GM18508 (cell line): ENCODE measurements at regions not wholly inside any gene's neighbourhood (a gene's known extent, or its start where the extent isn't known, plus 50 kb on each side); places are given as distances from the start of the nearest gene placed in this dataset.

ENCODE experiments used
- ATAC-seq: cut with Tn5 transposase; IDR thresholded peaks from one replicate; pipeline ENCODE4 v1.9.1; 2021; ENCODE audit warnings: moderate number of reproducible peaks; ENCODE audit not compliant: insufficient read depth, unreplicated experiment

DNA sequence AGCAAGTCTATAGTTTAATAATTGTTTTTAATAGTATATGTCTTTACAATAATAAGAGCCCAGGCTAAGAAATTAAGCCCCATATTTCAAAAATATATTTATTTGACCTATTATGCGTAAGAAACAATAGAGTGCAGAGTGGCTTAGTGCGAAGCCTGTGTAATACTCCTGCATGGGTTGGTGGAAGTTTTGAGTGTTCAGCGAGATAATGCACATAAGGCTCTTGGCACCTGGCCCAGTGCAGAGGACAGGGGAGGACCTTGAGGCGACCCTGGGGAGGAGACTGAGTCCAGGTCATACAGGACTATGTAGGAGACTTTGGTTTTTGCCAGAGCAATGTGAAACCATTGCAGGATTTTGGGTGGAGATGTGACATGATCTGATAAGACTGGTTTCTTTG is 132.4 kb upstream of the ST6GAL2 start:
- ATAC-seq, result no peak

DNA sequence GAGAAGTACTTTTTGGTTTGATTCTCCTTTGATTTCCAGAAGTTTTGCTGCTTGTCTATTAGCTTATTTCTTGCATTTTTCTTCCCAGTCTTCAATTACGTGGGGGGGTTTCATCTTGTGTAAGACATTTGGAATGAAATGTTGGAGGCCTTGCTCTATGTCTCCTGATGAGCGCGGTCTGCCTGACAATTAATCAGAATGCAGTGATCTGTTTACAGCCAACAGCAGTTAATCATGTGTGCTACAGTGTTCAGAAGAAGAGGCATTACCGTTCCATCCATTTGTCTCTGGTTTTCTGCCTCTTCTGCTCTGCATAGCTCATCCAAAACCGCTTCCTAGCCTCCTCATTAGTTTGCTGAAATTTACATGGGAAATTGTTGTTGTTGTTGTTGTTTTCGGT is 134.4 kb upstream of the ST6GAL2 start:
- ATAC-seq, result no peak

DNA sequence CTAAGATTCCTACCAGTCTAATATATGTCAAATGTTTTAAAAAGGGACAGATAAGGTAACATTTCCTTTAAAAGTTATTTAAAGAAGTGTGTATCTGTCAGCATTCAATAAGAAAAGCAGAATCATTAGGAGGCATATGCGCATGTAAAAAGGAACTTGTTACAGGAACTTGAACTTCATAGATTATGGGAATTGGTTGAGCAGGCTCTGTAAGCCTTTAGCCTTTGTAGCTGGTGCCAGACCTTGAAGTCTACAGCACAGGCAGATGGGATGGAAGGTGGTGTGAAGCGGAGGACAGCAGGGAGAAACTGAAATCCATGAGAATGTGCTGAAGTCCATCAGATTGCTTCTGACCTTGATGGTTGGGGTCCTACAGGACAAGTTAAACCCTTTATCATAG is 138.3 kb upstream of the ST6GAL2 start:
- no peak for ATAC-seq

DNA sequence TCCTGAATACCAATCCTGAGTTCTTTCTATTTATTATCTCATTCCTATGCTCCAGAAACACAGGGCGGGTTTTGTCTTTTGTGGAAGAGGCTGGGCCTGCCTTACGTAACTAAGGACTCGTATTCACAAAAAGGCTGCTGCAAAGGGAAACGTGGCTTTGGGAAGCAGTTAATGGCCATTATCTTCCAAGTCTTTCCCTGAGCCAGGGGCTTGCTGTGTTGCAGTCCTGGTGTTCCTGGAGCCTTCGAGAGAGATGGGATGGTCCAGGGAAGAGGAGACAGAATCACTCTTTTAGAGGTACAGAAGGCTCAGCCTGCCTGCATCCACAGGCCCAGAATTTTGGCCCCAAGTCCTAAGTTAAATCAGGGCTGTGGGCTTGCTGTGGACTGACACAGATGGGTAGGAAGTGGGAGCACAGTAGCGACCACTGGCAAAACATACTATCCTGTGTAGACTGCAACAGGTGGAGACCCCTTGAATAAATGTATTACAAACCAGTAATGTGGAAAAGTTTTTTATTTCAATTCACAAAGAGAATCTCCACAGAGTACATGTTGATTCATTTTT is 139.4 kb upstream of the ST6GAL2 start:
- ATAC-seq, result no peak

DNA sequence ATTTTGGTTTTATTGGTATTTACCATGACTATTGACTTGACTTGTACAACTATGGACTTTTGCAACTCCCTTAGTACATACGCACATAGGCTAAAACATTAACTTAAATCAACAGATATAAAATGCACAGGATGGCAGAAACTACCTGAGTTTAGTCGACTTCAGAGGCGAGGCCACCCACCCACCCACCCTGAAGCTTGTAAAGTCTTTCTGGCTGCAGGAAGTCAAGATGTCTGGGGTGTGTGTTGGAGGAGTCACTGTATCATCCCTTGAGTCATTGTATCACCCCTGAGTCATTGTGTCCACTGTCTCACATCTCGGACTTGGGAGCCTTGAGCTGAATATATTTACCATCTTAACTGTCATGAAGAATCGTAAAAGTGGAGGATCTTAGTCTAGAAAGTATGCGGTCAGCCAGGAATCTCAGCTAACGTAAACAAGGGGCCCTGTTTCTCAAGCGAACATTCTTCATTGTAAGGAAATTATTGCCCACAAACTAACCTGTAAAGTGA is 140.0 kb upstream of the ST6GAL2 start:
- ATAC-seq, result no peak

DNA sequence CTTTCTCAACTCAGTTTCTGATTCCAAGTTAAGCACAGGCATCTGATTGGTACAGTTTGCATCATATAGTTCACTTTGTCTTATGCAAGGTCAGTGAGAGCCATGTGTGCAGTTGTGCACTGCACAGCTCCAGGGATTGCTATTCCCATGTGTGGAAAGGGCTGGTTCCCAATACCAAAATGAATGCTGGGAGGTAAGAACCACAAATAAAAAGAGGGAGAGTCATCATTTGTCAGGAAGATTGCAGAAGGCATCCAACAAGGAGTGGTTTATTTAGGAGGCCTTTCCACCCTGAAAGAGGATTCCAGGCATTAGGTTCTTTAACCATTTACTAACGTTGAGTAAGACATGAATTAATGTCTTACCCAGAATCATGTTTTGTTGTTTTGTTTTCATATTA is 141.2 kb upstream of the ST6GAL2 start:
- no peak for ATAC-seq

DNA sequence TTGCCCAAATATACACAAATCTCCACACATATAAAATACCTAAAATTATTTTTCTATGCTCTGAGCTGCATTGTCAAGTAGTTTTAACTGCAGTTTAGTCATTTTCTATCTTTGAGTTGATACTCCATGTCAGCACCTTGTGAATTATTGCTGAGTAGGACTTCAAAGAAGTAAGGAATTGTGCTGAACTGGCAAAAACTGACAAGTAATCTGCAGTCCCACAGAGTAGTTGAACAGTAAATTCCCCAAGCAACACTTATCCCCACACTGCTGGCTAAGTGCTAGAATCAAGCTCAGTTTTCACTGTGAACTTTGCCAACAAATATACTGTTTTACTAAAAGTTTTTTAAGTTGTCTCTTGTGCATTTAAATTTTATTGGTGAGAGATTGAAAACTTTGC is 141.8 kb upstream of the ST6GAL2 start:
- ATAC-seq, result no peak

DNA sequence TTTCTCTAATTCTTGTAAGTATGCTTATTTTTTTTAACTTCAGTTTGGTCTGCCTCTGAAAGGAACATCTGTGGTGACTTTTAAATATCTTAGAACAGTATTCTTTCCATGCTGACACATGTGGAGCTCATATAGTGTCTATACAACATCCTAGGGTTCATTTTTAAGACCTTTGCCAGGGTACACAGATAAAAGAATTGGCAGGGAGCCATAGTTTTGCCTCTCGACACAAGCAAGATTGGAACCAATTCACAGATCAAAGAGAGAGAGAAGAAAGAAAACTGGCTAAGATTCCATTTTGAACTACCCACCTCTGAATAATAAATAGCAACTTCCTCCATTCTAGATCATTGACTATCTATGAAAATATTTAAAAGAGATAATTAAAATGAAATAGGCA is 142.7 kb upstream of the ST6GAL2 start:
- no peak for ATAC-seq

DNA sequence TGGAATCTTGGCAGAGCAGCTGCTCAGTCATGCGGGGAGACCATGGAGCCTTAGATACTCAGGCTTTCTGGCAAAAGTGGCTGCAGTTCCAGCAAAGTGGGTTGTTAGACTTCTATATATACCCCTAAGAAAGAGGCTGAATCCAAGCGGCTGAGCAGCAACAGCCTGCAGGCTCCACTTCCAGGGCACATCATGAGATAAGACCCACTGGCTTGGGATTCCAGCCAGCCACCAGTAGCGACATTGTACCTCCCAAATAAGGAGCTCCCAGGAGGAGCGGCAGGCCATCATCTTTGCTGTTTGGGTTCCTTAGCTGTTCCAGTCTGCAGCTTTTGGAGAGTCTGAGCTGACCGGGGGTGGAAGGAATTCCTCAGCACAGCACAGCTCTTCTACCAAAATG is 150.3 kb upstream of the ST6GAL2 start:
- no peak for ATAC-seq

DNA sequence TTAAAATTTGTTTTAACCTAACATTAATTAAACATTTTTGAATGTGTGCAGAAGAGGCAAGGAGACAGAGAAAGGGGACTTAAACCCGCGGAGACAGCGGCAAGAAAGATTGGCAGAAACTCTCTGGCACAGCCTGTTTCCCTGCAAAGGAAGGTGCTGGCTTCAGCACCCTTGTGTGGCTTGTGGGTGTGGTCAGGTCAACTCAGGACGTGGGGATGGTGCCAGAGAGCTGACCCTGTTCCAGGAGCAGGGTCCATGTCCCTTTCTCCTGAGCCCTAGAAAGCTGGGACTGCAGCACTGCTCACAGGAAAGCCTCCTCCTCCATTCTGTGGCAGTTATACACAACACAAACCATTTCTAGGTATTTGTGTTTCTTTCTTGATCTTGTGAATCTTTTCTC is 176.2 kb upstream of the ST6GAL2 start:
- ATAC-seq, result no peak

DNA sequence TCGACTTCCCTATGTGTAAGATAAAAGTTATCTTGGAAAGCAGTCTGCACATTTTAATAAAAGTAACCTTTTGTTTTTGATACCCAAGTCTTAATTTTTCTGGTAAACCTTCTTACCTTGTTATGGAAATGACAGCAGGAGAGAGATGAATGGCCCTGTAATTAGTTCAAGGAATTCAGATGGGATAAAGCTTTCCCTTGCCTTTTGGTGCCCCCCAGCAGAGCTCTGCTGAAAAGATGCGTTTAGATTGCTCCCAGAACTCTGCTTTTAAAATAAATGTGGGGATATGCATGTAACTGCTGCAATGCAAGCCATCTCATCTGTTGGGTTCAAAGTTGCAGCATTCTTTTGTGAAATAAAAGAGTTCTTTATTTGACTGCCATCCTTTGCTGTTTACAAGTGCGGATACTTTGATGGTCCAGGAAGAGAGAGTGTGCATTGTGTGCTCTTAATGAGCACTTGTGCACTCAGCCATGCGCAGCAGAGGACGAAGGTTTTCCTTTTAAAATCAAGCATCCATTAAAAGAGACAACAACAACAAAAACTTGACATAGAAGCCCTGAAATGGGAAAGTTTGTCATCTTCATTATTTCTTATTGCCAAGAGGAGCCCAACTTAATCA is 176.7 kb upstream of the ST6GAL2 start:
- ATAC-seq, result no peak

DNA sequence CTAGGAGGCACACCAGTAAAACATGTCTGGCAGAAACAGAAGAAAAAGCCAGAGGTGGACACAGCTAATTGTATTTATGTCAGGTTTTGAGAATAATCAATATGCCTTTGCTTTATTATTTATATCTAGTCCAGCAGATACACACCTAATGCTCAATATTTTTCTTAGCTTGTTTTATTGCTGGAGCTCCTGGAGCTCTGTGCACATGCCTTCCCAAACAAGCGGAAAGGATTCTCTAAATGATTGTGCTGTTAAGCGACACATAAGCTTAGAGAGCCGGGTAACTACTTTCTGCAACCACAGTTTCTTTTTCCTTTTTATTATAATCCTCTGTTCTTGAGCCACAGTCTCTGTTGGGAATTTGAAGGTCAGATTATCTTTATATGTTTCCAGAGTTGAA is 177.3 kb upstream of the ST6GAL2 start:
- no peak for ATAC-seq

DNA sequence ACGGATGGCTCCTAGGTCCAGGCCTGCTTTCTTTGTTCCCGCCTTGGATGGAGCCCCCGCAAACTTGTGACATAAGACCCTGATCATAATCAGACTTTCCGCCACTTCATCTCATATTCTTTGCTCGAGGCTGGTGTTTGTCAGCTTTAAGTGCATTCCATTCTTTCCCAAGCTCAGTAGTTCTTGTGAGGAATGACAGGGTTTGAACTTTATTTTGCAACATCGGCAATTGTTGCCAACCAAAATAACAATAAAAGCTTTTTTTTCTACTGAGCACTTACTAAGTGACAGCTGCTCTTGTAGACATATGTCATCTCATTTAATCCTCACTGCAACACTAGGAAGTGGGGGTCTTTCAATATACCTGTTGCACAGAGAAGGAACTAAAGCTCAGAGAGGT is 178.8 kb upstream of the ST6GAL2 start:
- ATAC-seq, result no peak

DNA sequence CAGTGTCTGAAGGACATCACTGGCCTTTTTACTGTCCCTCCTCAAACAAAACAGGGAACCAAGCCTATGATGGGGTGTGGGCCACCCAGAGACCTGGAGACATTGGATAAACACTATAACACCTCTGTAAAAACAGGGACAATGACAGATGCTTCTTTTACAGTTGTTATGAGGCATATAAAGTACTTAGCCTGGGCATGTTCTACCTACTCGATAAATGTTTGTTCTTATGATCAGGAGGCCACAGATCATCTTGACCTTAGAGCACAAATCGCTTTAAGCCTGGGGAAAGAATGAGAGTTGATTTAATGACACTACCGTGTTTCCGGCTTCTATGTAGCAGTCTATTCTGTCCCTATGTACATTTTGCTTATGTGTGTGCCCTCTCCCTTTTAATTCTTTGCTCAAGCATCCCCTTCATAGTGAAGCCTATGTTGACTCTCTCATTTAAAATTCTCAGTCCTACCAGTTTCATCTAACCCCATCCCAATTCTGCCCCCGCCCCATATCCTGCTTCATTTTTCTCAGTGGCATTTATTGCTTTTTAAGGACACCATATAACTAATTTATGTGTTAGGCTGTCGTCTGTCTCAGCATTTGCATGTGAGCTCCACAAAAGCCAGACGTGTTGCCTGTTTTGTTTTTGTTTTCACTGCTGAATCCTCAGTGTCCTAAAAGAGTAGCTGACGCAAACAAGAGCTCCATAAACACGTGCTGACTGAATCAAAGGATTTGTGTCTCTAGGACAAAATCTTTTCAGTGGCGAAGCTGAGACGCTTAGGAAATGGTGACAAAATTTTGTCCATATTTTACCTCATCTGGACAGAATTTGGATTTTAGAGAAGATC is 182.3 kb upstream of the ST6GAL2 start:
- ATAC-seq, result no peak

DNA sequence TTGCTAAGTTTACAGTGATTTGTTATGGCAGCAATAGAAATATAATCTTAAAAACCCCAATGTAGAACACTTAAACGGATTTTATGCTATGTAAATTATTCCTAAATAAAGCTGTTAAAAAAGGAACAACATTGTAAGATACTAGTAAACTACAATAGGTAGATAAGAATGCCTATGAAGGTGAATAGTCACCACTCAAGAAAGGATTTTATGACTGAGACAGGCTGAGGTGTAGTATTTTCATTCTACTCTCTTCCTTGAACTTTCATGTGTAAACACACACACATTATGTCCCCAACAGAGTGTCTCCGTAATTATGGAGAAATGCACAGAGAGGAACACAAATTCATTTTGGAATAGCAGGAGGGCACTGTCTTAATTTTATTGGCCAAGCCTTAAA is 183.9 kb upstream of the ST6GAL2 start:
- no peak for ATAC-seq

DNA sequence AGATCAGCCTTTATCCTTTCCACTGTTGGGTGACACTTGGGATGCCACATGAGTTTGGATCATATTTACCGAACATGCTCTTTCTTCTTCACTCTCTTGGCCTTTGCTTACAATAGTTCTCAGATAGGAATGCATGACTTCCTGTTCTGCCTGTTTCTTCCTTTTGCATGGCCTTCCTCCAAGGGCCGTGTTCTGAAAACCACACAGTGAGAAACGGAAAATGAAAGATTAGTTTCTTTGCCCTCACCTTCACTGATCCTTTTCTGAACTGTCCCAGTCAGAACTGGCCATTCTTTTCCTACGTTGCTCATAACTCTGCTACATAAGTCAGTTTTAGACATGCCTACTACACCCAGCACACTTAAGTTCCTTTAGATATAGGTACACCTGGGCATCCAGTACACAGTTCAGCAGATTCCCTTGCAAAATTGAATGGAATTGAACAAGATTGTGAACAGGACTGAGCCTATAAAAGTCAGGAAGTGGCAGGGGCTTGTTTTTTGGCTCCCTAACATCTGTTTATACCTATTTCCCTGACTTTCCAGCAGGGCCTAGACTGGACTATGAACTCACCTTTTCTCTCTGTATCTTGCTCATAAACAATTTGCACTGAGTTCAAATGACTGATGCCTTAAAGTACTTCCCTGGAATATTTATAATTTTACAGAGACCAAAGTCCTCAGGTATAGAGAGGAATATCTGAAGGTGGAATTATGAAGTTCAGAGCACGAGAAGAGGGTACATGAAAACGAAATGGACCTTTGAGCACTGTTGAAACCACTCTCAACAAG is 186.4 kb upstream of the ST6GAL2 start:
- no peak for ATAC-seq

DNA sequence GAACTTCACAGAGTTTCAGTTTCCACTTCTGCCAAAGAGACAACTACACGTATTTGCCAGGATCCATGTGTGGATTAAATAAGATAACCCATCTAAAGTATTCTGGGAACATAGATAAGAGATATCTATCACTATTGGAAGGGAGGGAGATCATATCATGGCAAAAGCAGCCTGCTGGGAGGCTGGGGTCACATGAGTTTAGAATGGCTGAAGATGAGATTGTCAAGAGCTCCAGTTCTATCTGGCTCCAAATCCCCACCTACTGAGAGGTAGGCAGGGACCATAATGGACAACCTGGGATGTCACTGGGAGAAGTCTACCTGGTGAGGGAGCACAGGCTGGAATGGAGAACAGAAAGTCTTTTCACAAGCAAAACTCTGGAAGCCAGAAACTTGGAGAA is 192.6 kb upstream of the ST6GAL2 start:
- ATAC-seq, result no peak

DNA sequence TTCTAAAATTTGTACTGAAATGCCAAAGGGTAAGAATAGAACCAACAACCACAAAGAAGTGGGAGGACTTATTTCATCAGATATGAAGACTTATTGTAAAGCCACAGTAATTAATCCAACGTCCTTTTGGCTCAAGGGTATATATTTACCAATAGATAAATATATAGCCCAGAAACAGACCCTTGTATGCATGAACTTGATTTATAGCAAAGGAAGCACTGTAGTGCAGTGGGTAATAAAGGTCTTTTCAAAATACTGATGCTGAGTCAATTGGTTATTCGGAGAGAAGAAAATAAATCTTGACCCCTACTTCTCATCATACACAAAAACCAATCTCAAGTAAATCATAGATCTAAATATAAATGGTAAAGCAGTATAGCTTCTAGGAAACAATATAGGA is 200.5 kb upstream of the ST6GAL2 start:
- ATAC-seq, result no peak

DNA sequence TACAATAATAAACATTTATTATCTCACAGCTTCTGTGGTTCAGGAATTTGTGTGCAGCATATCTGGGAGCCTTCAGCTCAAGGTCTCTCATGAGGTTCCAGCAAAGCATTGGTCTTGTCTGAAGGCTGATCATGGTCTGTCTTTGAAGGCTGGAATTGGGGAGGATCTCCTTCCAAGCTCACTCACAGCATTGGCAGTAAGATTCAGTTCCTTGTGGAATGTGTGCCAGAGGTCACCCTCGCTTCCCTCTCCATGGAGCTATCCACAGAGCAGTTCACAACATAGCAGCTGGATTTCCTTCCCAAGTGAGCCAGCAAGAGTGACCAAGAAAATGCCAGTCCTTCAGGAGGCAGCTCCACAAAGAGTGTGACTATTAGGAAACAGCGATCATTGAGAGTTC is 202.2 kb upstream of the ST6GAL2 start:
- no peak for ATAC-seq

DNA sequence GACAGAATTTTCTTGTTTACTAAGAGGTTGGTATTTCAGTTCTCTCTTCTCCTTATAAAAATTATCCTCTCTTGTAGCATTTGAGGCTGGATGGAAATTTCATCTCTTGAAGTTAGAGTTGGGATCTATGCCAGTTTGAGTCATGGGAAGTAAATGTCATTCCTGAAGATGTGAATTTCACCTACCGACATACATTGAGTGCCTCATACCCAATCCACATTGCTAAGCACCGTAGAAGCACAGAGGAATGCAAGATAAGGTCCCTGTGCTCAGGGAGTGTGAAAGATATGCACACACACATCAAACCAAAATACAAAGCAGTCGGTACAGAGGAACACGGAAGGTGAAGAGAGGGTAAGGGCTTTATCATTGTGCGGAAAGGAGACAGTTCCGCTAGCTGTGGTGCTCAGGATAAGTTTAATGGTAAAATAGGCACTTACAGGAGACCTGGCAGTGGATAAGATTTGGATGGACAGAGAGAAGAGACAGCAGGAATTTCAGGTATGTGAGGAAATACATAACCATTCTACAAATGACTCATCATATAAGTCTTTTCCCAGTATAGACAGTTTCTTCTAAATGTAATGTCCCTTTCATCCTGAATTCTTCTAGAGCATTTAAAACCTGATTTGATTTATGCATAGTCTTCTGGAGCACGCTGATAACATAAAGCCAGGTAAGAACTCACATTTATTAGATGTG is 205.3 kb upstream of the ST6GAL2 start:
- no peak for ATAC-seq
